Right lobe of liver (tissue), 6 donors: ENCODE measurements at regions not wholly inside any gene's neighbourhood (a gene's known extent, or its start where the extent isn't known, plus 50 kb on each side); places are given as distances from the start of the nearest gene placed in this dataset.

Source experiments
- ATAC-seq, 4 donors: fragments of 200-7000 bp; cut with Tn5 transposase; one replicate each; pipeline ENCODE4 v1.9.1; 2020; ENCODE audit warnings: mild to moderate bottlenecking in 4 of 4, moderate library complexity in 4 of 4
- DNase-seq, 3 donors: peaks; one replicate each; pipeline ENCODE4 v3.0.0-alpha.2; 2020
- H3K27ac ChIP-seq, 3 donors: fragments of 200-600 bp; one replicate each; pipeline ENCODE4 v1.8.0; 2022
- H3K27me3 ChIP-seq, 2 donors: fragments of 200-600 bp; one replicate each; pipeline ENCODE4 v1.8.0; 2022
- H3K36me3 ChIP-seq, 4 donors: fragments of 200-600 bp; sonication (generic) in 1 of 4; one replicate each; pipeline versions ENCODE4 v1.5.1 to v1.8.0; 2017 to 2022; ENCODE audit warnings: control low read depth in 1 of 4
- H3K4me1 ChIP-seq, 4 donors: fragments of 200-600 bp; sonication (generic) in 1 of 4; one replicate each; pipeline versions ENCODE4 v1.5.1 to v1.8.0; 2017 to 2022; ENCODE audit warnings: control low read depth in 1 of 4
- H3K4me3 ChIP-seq, 3 donors: fragments of 200-600 bp; one replicate each; pipeline ENCODE4 v1.8.0; 2022
- H3K9me3 ChIP-seq, 4 donors: fragments of 200-600 bp; sonication (generic) in 1 of 4; one replicate each; pipeline versions ENCODE4 v1.5.1 to v1.8.0; 2017 to 2022; ENCODE audit warnings: control low read depth in 1 of 4
- POLR2A ChIP-seq: fragments of 450-650 bp; IDR thresholded peaks from one replicate; pipeline ENCODE4 v1.6.1; 2017; ENCODE audit warnings: antibody characterized with exemption, mild to moderate bottlenecking
- WGBS: methylation state at CpG from one replicate; pipeline ENCODE4 v1.1.6; 2018; ENCODE audit warnings: low coverage, low lambda C conversion rate; ENCODE audit not compliant: insufficient coverage; ENCODE audit errors: missing lambda C conversion rate; 5-methylcytosine and 5-hydroxymethylcytosine counted together
- intact Hi-C, 2 donors: fragments of 100-400 bp; cut with DNase I; formaldehyde crosslinking; loops; one replicate each; pipeline versions ENCODE4 v1.11.2 to v1.14.1; 2022
- TF ChIP-seq, protein P1 (sequence below), 4 donors: fragments of 200-600 bp in 3 of 4; fragments of 450-650 bp in 1 of 4; IDR thresholded peaks; one replicate each; pipeline versions ENCODE4 v1.5.1 to v1.8.0; 2016 to 2022; ENCODE audit warnings: antibody characterized with exemption in 4 of 4, mild to moderate bottlenecking in 2 of 4
- donor health status: DM: no; HTN: yes; CAD: no.
- donor health status: DM: no; HTN: no; CAD: no.
- donor health status: DM: no; HTN: no; CAD: no.
- donor health status: DM: no; HTN: yes; CAD: no.
- donor health status: DM: no; HTN: yes; CAD: no.

- Histone ChIP-seq H3K27ac (peak overlapping the region in 1 of 3 donors; percentile 47), H3K9me3 (no peaks in the 10 kb centered on the region), H3K27me3 (no peaks in the 10 kb centered on the region), H3K36me3 (no peaks in the 10 kb centered on the region), H3K4me1 (peaks cover 0 to 46% (median 14%) of the 10 kb centered on the region in 4 donors), H3K4me3 (no peak overlapping the region)
- ATAC-seq (no peak), DNase-seq (no peak)
- WGBS: 62% methylated on average over 2 of the region's 6 CpGs
- TF ChIP-seq POLR2A: no peak
- TF ChIP-seq, protein P1, sequence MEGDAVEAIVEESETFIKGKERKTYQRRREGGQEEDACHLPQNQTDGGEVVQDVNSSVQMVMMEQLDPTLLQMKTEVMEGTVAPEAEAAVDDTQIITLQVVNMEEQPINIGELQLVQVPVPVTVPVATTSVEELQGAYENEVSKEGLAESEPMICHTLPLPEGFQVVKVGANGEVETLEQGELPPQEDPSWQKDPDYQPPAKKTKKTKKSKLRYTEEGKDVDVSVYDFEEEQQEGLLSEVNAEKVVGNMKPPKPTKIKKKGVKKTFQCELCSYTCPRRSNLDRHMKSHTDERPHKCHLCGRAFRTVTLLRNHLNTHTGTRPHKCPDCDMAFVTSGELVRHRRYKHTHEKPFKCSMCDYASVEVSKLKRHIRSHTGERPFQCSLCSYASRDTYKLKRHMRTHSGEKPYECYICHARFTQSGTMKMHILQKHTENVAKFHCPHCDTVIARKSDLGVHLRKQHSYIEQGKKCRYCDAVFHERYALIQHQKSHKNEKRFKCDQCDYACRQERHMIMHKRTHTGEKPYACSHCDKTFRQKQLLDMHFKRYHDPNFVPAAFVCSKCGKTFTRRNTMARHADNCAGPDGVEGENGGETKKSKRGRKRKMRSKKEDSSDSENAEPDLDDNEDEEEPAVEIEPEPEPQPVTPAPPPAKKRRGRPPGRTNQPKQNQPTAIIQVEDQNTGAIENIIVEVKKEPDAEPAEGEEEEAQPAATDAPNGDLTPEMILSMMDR (IDR thresholded peaks at IDR 0.05): no peak
- intact Hi-C loops: no loop called here
Observed at GRCh38 chr7:47149208-47149839, 432.6 kb downstream of the TNS3 start.

DNA sequence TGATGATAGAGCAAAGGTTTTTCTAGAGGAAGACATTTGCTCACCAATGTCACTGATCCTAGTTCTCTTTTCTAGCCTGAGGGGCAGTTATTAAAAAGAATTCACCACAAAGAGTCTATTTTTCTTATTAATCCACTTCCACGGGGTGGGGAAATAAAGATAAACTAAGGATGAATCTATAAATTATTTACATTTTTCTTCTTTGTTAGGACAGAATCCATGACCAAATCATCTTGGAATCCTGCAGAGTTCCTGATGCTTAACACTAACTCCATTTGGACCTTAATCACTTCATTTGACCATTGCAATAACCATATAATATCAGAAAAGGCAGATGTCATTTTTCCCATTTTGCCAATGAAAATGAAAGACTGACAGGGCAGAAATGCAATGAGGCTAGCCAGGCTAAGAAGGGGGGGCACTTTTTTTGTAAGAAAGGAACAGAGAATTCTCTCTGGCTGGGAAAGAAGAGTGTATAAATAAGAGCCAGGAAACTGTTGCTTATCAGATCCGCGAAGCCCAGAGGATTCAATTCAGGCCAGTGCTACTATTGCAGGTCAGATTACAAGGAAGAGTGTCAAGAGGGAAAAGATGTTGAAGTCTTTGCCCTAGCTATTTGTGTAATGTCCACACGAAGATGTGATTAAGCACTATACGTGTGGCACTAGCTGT lies 433.2 kb downstream of the TNS3 start:
- intact Hi-C loops: no loop called here
- WGBS: 36% methylated on average over 5 of the region's 5 CpGs
- TF ChIP-seq POLR2A: no peak
- TF ChIP-seq, protein P1 (IDR thresholded peaks at IDR 0.05): no peak
- no peak overlapping the region for H3K4me3 ChIP-seq
- H3K9me3 ChIP-seq: no peaks in the 10 kb centered on the region
- peaks cover 0 to 39% (median 11%) of the 10 kb centered on the region in 4 donors for H3K4me1 ChIP-seq
- H3K27me3 ChIP-seq: no peaks in the 10 kb centered on the region
- H3K36me3 ChIP-seq: no peaks in the 10 kb centered on the region
- ATAC-seq: peak in 1 of 4 donors; percentile 12
- H3K27ac ChIP-seq: peak overlapping the region in 1 of 3 donors; percentile 47
- DNase-seq: no peak

- intact Hi-C loops: no loop called here
- H3K9me3 ChIP-seq: no peaks in the 10 kb centered on the region
- peaks cover 0 to 28% (median 8%) of the 10 kb centered on the region in 4 donors for H3K4me1 ChIP-seq
- H3K27me3 ChIP-seq: no peaks in the 10 kb centered on the region
- peak; percentile 91 to 96 (median 93) for ATAC-seq
- WGBS: 4% methylated on average over 3 of the region's 3 CpGs
- peak in 2 of 3 donors; percentile 65 to 68 for DNase-seq
- no peak for TF ChIP-seq POLR2A
- TF ChIP-seq, protein P1 (IDR thresholded peaks at IDR 0.05): no peak
- H3K4me3 ChIP-seq: no peak overlapping the region
- H3K36me3 ChIP-seq: no peaks in the 10 kb centered on the region
- peak overlapping the region in 2 of 3 donors; percentile 39 to 65 for H3K27ac ChIP-seq
Observed at GRCh38 chr7:47147213-47147631, 434.7 kb downstream of the TNS3 start.

- H3K27ac ChIP-seq: no peak overlapping the region
- no peaks in the 10 kb centered on the region for H3K27me3 ChIP-seq
- TF ChIP-seq, protein P1 (IDR thresholded peaks at IDR 0.05): no peak
- no peak for TF ChIP-seq POLR2A
Observed at GRCh38 chr7:47145982-47146381, 435.9 kb downstream of the TNS3 start.

More at GRCh38 chr7:47145982-47146381, 435.9 kb downstream of the TNS3 start:
- WGBS: 92% methylated on average over 1 of the region's 1 CpG
- DNase-seq (no peak), ATAC-seq (no peak)
- no peaks in the 10 kb centered on the region for H3K36me3 ChIP-seq
- H3K4me3 ChIP-seq: no peak overlapping the region
- H3K4me1 ChIP-seq: peaks cover 0 to 28% (median 8%) of the 10 kb centered on the region in 4 donors
- intact Hi-C loops: no loop called here
- no peaks in the 10 kb centered on the region for H3K9me3 ChIP-seq
